Endodermal cell (in vitro differentiated cells): ENCODE measurements at regions not wholly inside any gene's neighbourhood (a gene's known extent, or its start where the extent isn't known, plus 50 kb on each side); places are given as distances from the start of the nearest gene placed in this dataset.

Experiments
- DNase-seq: peaks from one replicate; pipeline ENCODE4 v3.0.0-alpha.2; 2017
- H3K27ac ChIP-seq: 2 replicates; pipeline ENCODE4 v1.5.1; 2013; ENCODE audit warnings: mild to moderate bottlenecking, low read depth, low read length, moderate library complexity
- H3K27me3 ChIP-seq: 2 replicates; pipeline ENCODE4 v1.6.1; 2013; ENCODE audit warnings: mild to moderate bottlenecking, low read length, moderate library complexity; ENCODE audit not compliant: insufficient read depth, control insufficient read depth, poor library complexity, severe bottlenecking
- H3K36me3 ChIP-seq: 2 replicates; pipeline ENCODE4 v1.7.0; 2013; ENCODE audit warnings: mild to moderate bottlenecking, low read length, moderate library complexity; ENCODE audit not compliant: control insufficient read depth, insufficient read depth
- H3K4me1 ChIP-seq: one replicate; pipeline ENCODE4 v1.7.0; 2013; ENCODE audit warnings: low read length; ENCODE audit not compliant: control insufficient read depth, insufficient read depth
- H3K4me3 ChIP-seq: 2 replicates; pipeline ENCODE4 v1.5.1; 2013; ENCODE audit warnings: mild to moderate bottlenecking, low read length, moderate library complexity
- H3K9ac ChIP-seq: 2 replicates; pipeline ENCODE4 v1.6.1; 2013; ENCODE audit warnings: mild to moderate bottlenecking, low read length, moderate library complexity; ENCODE audit not compliant: poor library complexity, severe bottlenecking; ENCODE audit errors: extremely low read depth
- H3K9me3 ChIP-seq: 2 replicates; pipeline ENCODE4 v1.6.1; 2013; ENCODE audit warnings: mild to moderate bottlenecking, low read length, moderate library complexity; ENCODE audit not compliant: control insufficient read depth
- H3K27ac Mint-ChIP-seq: 2 replicates; pipeline ENCODE4 v1.8.0; 2020; ENCODE audit warnings: mixed read lengths
- H3K27me3 Mint-ChIP-seq: 2 replicates; pipeline ENCODE4 v1.8.0; 2021; ENCODE audit warnings: mild to moderate bottlenecking, mixed read lengths; ENCODE audit not compliant: insufficient read depth
- H3K36me3 Mint-ChIP-seq: 2 replicates; pipeline ENCODE4 v1.8.0; 2020; ENCODE audit warnings: low read depth, mixed read lengths
- H3K4me1 Mint-ChIP-seq: 2 replicates; pipeline ENCODE4 v1.8.0; 2020; ENCODE audit warnings: mixed read lengths
- H3K4me3 Mint-ChIP-seq: 2 replicates; pipeline ENCODE4 v1.8.0; 2020; ENCODE audit warnings: mild to moderate bottlenecking, moderate library complexity, mixed read lengths
- H3K9me3 Mint-ChIP-seq: 2 replicates; pipeline ENCODE4 v1.8.0; 2020; ENCODE audit warnings: mild to moderate bottlenecking, mixed read lengths
- WGBS, 2 experiments: methylation state at CpG; one replicate each; pipeline versions ENCODE4 v1.1.5 to v1.1.7; 2013; ENCODE audit warnings: missing lambda C conversion rate in 2 of 2, mixed read lengths in 1 of 2; ENCODE audit not compliant: insufficient coverage in 1 of 2, insufficient read length in 1 of 2; 5-methylcytosine and 5-hydroxymethylcytosine counted together
- TF ChIP-seq, protein P1 (sequence below): fragments of 200-600 bp; sonication (generic); conservative IDR thresholded peaks from 2 replicates; pipeline ENCODE4 v1.5.0; 2021; ENCODE audit warnings: antibody characterized with exemption, mild to moderate bottlenecking

DNA sequence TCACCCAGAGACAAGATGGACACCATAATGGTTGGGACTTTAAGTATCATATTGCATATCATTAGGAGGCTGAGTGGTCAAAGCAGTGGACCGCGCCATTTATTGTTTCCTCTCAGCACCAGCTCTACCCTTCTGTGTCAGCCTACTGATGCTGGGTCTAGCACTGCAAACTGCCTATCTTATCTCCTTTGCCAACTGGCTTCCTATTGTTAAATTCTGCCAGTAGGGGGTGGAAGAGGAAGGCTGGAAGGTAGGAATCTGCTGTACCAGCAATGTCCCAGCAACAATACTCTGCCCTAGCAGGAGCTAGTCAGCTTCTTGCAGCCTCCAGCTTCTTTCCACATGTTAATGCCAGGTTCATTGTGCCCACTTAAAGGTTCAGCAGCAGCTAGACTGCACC, 367.1 kb upstream of the PDGFD start:
- no peak overlapping the region for H3K4me3 Mint-ChIP-seq
- no peak overlapping the region for H3K27ac ChIP-seq
- no peaks in the 10 kb centered on the region for H3K27me3 Mint-ChIP-seq
- H3K9me3 ChIP-seq = no peaks in the 10 kb centered on the region
- peak; percentile 62 for DNase-seq
- H3K36me3 Mint-ChIP-seq = no peaks in the 10 kb centered on the region
- H3K36me3 ChIP-seq = no peaks in the 10 kb centered on the region
- H3K27me3 ChIP-seq = no peaks in the 10 kb centered on the region
- H3K4me1 ChIP-seq = no peaks in the 10 kb centered on the region
- no peaks in the 10 kb centered on the region for H3K9me3 Mint-ChIP-seq
- H3K27ac Mint-ChIP-seq = no peak overlapping the region
- H3K4me1 Mint-ChIP-seq = peaks cover 10% of the 10 kb centered on the region
- TF ChIP-seq, protein P1, sequence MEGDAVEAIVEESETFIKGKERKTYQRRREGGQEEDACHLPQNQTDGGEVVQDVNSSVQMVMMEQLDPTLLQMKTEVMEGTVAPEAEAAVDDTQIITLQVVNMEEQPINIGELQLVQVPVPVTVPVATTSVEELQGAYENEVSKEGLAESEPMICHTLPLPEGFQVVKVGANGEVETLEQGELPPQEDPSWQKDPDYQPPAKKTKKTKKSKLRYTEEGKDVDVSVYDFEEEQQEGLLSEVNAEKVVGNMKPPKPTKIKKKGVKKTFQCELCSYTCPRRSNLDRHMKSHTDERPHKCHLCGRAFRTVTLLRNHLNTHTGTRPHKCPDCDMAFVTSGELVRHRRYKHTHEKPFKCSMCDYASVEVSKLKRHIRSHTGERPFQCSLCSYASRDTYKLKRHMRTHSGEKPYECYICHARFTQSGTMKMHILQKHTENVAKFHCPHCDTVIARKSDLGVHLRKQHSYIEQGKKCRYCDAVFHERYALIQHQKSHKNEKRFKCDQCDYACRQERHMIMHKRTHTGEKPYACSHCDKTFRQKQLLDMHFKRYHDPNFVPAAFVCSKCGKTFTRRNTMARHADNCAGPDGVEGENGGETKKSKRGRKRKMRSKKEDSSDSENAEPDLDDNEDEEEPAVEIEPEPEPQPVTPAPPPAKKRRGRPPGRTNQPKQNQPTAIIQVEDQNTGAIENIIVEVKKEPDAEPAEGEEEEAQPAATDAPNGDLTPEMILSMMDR = peak; percentile 69
- 83 to 92% methylated on average over 2 of the region's 2 CpGs for WGBS, 2 experiments
- H3K4me3 ChIP-seq = no peak overlapping the region
- H3K9ac ChIP-seq = no peak overlapping the region

- no peaks in the 10 kb centered on the region for H3K27me3 Mint-ChIP-seq
- Histone ChIP-seq H3K36me3 (no peaks in the 10 kb centered on the region), H3K27ac (no peak overlapping the region), H3K9ac (no peak overlapping the region), H3K9me3 (no peaks in the 10 kb centered on the region), H3K4me1 (no peaks in the 10 kb centered on the region), H3K27me3 (no peaks in the 10 kb centered on the region), H3K4me3 (no peak overlapping the region)
- no peak overlapping the region for H3K27ac Mint-ChIP-seq
- H3K36me3 Mint-ChIP-seq = no peaks in the 10 kb centered on the region
- TF ChIP-seq, protein P1 = no peak
- peaks cover 10% of the 10 kb centered on the region for H3K4me1 Mint-ChIP-seq
- WGBS, 2 experiments = 93 to 100% methylated on average over 1 to 2 of the region's 2 CpGs
- H3K4me3 Mint-ChIP-seq = no peak overlapping the region
- no peaks in the 10 kb centered on the region for H3K9me3 Mint-ChIP-seq
- DNase-seq = no peak
These were observed 366.0 kb upstream of the PDGFD start for GRCh38 chr11:104529906-104530305.

- Mint-ChIP-seq H3K27me3 (no peaks in the 10 kb centered on the region), H3K36me3 (no peaks in the 10 kb centered on the region), H3K27ac (no peak overlapping the region), H3K9me3 (no peaks in the 10 kb centered on the region), H3K4me1 (peaks cover 10% of the 10 kb centered on the region), H3K4me3 (no peak overlapping the region)
- no peaks in the 10 kb centered on the region for H3K36me3 ChIP-seq
- no CpG with 5 or more reads among the region's 1 CpG for WGBS, 2 experiments
- no peak for DNase-seq
- H3K4me1 ChIP-seq = no peaks in the 10 kb centered on the region
- no peak overlapping the region for H3K27ac ChIP-seq
- H3K9ac ChIP-seq = no peak overlapping the region
- no peak overlapping the region for H3K4me3 ChIP-seq
- TF ChIP-seq, protein P1 = no peak
- H3K9me3 ChIP-seq = no peaks in the 10 kb centered on the region
- H3K27me3 ChIP-seq = no peaks in the 10 kb centered on the region
These were observed 365.3 kb upstream of the PDGFD start for GRCh38 chr11:104529213-104529612.
